Body of pancreas (tissue), 4 donors: ENCODE measurements at regions not wholly inside any gene's neighbourhood (a gene's known extent, or its start where the extent isn't known, plus 50 kb on each side); places are given as distances from the start of the nearest gene placed in this dataset.

Experiments
- ATAC-seq: fragments of 150-250 bp; one replicate; pipeline ENCODE4 v1.9.1; 2016
- DNase-seq, 4 donors: peaks; one replicate each; pipeline ENCODE4 v3.0.0-alpha.2; 2019
- H3K27ac ChIP-seq, 4 donors: fragments of 200-600 bp; sonication (generic); 1 replicate in 3 of 4; 2 replicates in 1 of 4; pipeline versions ENCODE4 v1.5.1 to v1.6.1; 2016 to 2019; ENCODE audit warnings: mild to moderate bottlenecking in 1 of 4, mixed read lengths in 1 of 4, moderate library complexity in 1 of 4
- H3K27me3 ChIP-seq, 2 donors: fragments of 200-600 bp; sonication (generic); one replicate each; pipeline ENCODE4 v1.6.0; 2016; ENCODE audit warnings: mild to moderate bottlenecking in 1 of 2
- H3K36me3 ChIP-seq, 2 donors: fragments of 200-600 bp; sonication (generic); replicated peaks in 1 of 2; 2 replicates each; pipeline ENCODE4 v1.5.1; 2016; ENCODE audit warnings: low read depth in 2 of 2; ENCODE audit not compliant: insufficient read depth in 1 of 2
- H3K4me1 ChIP-seq: fragments of 200-600 bp; sonication (generic); one replicate; pipeline ENCODE4 v1.6.0; 2016
- H3K4me3 ChIP-seq, 2 donors: fragments of 200-600 bp; sonication (generic); 1 replicate in 1 of 2; 2 replicates in 1 of 2; pipeline ENCODE4 v1.5.1; 2016 to 2019
- H3K9me3 ChIP-seq, 3 donors: fragments of 200-600 bp; sonication (generic); 1 replicate in 2 of 3; 2 replicates in 1 of 3; pipeline ENCODE4 v1.5.1; 2016
- CTCF ChIP-seq, 7 experiments: fragments of 450-650 bp in 4 of 7; fragments of 200-600 bp in 3 of 7; sonication (generic) in 3 of 7; IDR thresholded peaks; one replicate each; pipeline ENCODE4 v1.5.1; 2016 to 2019; ENCODE audit warnings: antibody characterized with exemption in 7 of 7
- POLR2A ChIP-seq, 3 donors: fragments of 450-650 bp; IDR thresholded peaks; one replicate each; pipeline ENCODE4 v1.6.1; 2016; ENCODE audit warnings: antibody characterized with exemption in 3 of 3, mild to moderate bottlenecking in 2 of 3
- WGBS, 2 donors: methylation state at CpG; one replicate each; pipeline ENCODE4 v1.1.5; 2017; 5-methylcytosine and 5-hydroxymethylcytosine counted together
- intact Hi-C: fragments of 100-400 bp; cut with DNase I; formaldehyde crosslinking; loops from one replicate; pipeline ENCODE4 v1.15.1; 2023

- no peak overlapping the region for H3K4me3 ChIP-seq
- H3K27ac ChIP-seq, result no peak overlapping the region
- no peaks in the 10 kb centered on the region for H3K36me3 ChIP-seq
- ATAC-seq (no peak), DNase-seq (no peak)
- 74 to 83% methylated on average over 8 of the region's 8 CpGs for WGBS, 2 donors
- H3K27me3 ChIP-seq, result no peaks in the 10 kb centered on the region
- TF ChIP-seq POLR2A (IDR thresholded peaks at IDR 0.05), result no peak
- no peak for TF ChIP-seq CTCF (IDR thresholded peaks at IDR 0.05)
- no peaks in the 10 kb centered on the region for H3K9me3 ChIP-seq
- H3K4me1 ChIP-seq, result no peaks in the 10 kb centered on the region
- intact Hi-C loops, result no loop called here
Measured at GRCh38 chr13:22175241-22175640, 504.4 kb downstream of the FGF9 start.

- Histone ChIP-seq H3K36me3 (no peaks in the 10 kb centered on the region), H3K27ac (no peak overlapping the region), H3K4me1 (no peaks in the 10 kb centered on the region), H3K4me3 (no peak overlapping the region), H3K9me3 (no peaks in the 10 kb centered on the region), H3K27me3 (no peaks in the 10 kb centered on the region)
- TF ChIP-seq POLR2A (IDR thresholded peaks at IDR 0.05) (no peak), CTCF (IDR thresholded peaks at IDR 0.05) (no peak)
- DNase-seq (no peak), ATAC-seq (no peak)
- WGBS, 2 donors, result 79 to 83% methylated on average over 7 of the region's 7 CpGs
- intact Hi-C loops, result no loop called here
Measured at GRCh38 chr13:22175815-22176214, 504.9 kb downstream of the FGF9 start.

GRCh38 chr13:22176968-22177520 is 506.2 kb downstream of the FGF9 start:
- no peaks in the 10 kb centered on the region for H3K27me3 ChIP-seq
- no peak overlapping the region for H3K27ac ChIP-seq
- WGBS, 2 donors, result 71 to 84% methylated on average over 4 of the region's 4 CpGs
- no peaks in the 10 kb centered on the region for H3K9me3 ChIP-seq
- H3K4me1 ChIP-seq, result no peaks in the 10 kb centered on the region
- TF ChIP-seq CTCF (IDR thresholded peaks at IDR 0.05) (no peak), POLR2A (IDR thresholded peaks at IDR 0.05) (no peak)
- ATAC-seq (no peak), DNase-seq (no peak)
- no peak overlapping the region for H3K4me3 ChIP-seq
- intact Hi-C loops, result no loop called here
- H3K36me3 ChIP-seq, result no peaks in the 10 kb centered on the region

- intact Hi-C loops, result no loop called here
- DNase-seq, result no peak
- Histone ChIP-seq H3K36me3 (no peaks in the 10 kb centered on the region), H3K27ac (no peak overlapping the region), H3K9me3 (no peaks in the 10 kb centered on the region), H3K27me3 (no peaks in the 10 kb centered on the region), H3K4me1 (no peaks in the 10 kb centered on the region), H3K4me3 (no peak overlapping the region)
- TF ChIP-seq POLR2A (IDR thresholded peaks at IDR 0.05) (no peak), CTCF (IDR thresholded peaks at IDR 0.05) (no peak)
- ATAC-seq, result no peak
- WGBS, 2 donors, result 86 to 92% methylated on average over 2 of the region's 2 CpGs
Measured at GRCh38 chr13:22178878-22179277, 508.0 kb downstream of the FGF9 start.

GRCh38 chr13:22187329-22187728 is 516.5 kb downstream of the FGF9 start:
- ATAC-seq (no peak), DNase-seq (no peak)
- 62 to 86% methylated on average over 2 of the region's 2 CpGs for WGBS, 2 donors
- no peaks in the 10 kb centered on the region for H3K27me3 ChIP-seq
- H3K36me3 ChIP-seq, result no peaks in the 10 kb centered on the region
- no peaks in the 10 kb centered on the region for H3K9me3 ChIP-seq
- no peaks in the 10 kb centered on the region for H3K4me1 ChIP-seq
- H3K27ac ChIP-seq, result no peak overlapping the region
- TF ChIP-seq CTCF (IDR thresholded peaks at IDR 0.05) (no peak), POLR2A (IDR thresholded peaks at IDR 0.05) (no peak)
- intact Hi-C loops, result no loop called here
- no peak overlapping the region for H3K4me3 ChIP-seq
